ENCODE measurements at regions not wholly inside any gene's neighbourhood (a gene's known extent, or its start where the extent isn't known, plus 50 kb on each side); places are given as distances from the start of the nearest gene placed in this dataset.

DNA sequence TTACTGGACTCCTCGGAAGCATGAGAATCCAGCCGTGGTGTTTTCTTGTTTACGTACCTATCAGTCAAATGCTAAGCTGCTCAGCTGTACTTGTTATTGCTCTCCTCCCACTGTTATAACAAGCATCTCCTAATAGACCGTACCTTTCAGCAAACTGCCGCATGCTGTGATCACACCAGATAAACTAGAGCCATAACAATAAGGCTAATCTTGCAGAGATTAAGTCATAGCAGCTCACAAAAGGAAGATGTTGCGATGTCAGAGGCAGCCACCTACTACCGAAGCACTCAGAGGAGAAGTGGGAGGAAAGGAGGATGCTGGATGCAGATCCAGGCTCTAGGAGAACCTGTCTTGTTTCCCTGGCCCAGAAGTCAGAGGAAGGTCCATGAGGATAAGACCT lies 196.0 kb downstream of the GALC start:
- no peaks in the 10 kb centered on the region for H3K9me3 ChIP-seq (ENCODE audit: control insufficient read depth, low read length)
- no peaks in the 10 kb centered on the region for H3K36me3 ChIP-seq (ENCODE audit: control insufficient read depth, insufficient read depth, low read length)
- H3K27me3 ChIP-seq (replicated peaks; ENCODE audit: control insufficient read depth, insufficient read depth, low read length, poor library complexity, severe bottlenecking) = no peaks in the 10 kb centered on the region
- no peak for DNase-seq
- no peak overlapping the region for H3K4me3 ChIP-seq (ENCODE audit: insufficient read depth, low read depth, low read length, poor library complexity, severe bottlenecking)
- no peak overlapping the region for H3K27ac ChIP-seq (ENCODE audit: insufficient read depth, low read length, poor library complexity, severe bottlenecking)
- no peaks in the 10 kb centered on the region for H3K4me1 ChIP-seq (ENCODE audit: control insufficient read depth, insufficient read depth, low read length, poor library complexity, severe bottlenecking)

DNA sequence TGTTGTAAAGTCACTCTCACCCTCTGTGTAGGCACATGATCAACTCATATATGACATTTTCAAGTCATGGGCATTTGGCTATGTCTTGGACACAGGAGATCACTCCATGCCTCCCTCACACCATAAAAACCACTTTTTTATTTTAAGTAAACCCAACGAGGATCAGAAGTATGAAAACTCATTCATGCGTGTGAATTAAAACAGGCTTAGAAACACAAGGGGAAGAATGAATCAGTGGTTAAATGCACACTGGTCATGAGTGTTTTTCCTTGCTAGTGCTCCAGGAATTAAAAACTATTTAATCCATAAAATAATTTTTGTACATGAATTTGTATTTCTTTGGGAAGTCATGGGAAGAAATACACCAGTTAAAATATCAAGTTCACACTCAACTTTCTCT lies 198.4 kb downstream of the GALC start:
- H3K4me1 ChIP-seq (ENCODE audit: control insufficient read depth, insufficient read depth, low read length, poor library complexity, severe bottlenecking) = no peaks in the 10 kb centered on the region
- no peaks in the 10 kb centered on the region for H3K9me3 ChIP-seq (ENCODE audit: control insufficient read depth, low read length)
- no peak overlapping the region for H3K4me3 ChIP-seq (ENCODE audit: insufficient read depth, low read depth, low read length, poor library complexity, severe bottlenecking)
- no peaks in the 10 kb centered on the region for H3K27me3 ChIP-seq (replicated peaks; ENCODE audit: control insufficient read depth, insufficient read depth, low read length, poor library complexity, severe bottlenecking)
- no peak for DNase-seq
- H3K36me3 ChIP-seq (ENCODE audit: control insufficient read depth, insufficient read depth, low read length) = no peaks in the 10 kb centered on the region
- no peak overlapping the region for H3K27ac ChIP-seq (ENCODE audit: insufficient read depth, low read length, poor library complexity, severe bottlenecking)

DNA sequence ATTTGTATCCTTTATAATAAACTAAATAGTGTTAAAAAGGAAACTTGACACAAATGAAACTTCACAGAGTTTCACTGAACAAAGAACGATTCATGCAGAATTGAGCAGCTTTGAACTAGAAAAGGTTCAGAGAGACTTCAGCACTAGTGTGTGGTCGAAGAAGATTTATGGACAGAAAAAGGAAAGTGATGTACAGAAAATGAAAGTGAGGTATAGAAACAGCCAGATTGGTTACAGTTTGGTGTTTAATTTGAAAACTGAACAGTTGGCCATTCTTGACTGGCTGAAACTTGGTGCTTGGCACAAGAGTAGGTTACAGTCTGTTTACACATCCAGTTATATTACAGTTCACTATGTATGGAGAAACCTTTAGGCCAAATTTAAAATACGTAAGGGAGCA lies 207.1 kb downstream of the GALC start:
- Histone ChIP-seq H3K27me3 (replicated peaks; ENCODE audit: control insufficient read depth, insufficient read depth, low read length, poor library complexity, severe bottlenecking) (no peaks in the 10 kb centered on the region), H3K9me3 (ENCODE audit: control insufficient read depth, low read length) (no peaks in the 10 kb centered on the region), H3K4me3 (ENCODE audit: insufficient read depth, low read depth, low read length, poor library complexity, severe bottlenecking) (no peak overlapping the region), H3K36me3 (ENCODE audit: control insufficient read depth, insufficient read depth, low read length) (no peaks in the 10 kb centered on the region), H3K4me1 (ENCODE audit: control insufficient read depth, insufficient read depth, low read length, poor library complexity, severe bottlenecking) (no peaks in the 10 kb centered on the region), H3K27ac (ENCODE audit: insufficient read depth, low read length, poor library complexity, severe bottlenecking) (no peak overlapping the region)
- no peak for DNase-seq

DNA sequence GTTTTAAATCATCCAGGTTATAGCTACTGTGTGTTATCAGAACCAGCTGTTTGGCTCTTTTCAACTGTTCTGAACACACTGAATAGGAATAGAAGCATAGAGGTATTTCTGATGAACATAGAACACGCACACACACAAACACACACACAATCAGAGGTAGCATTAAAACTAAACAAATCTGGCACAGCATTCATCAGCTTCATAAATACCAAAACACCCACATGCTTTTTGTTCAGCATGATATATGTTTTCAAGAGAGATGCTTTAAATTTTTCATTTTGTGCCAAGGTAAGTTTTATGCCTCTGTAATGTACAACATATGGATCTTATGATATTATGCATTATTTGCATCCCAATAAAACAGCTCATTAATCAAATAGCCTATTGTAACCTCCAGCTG lies 208.6 kb downstream of the GALC start:
- H3K27me3 ChIP-seq (replicated peaks; ENCODE audit: control insufficient read depth, insufficient read depth, low read length, poor library complexity, severe bottlenecking) = no peaks in the 10 kb centered on the region
- H3K4me3 ChIP-seq (ENCODE audit: insufficient read depth, low read depth, low read length, poor library complexity, severe bottlenecking) = no peak overlapping the region
- no peak overlapping the region for H3K27ac ChIP-seq (ENCODE audit: insufficient read depth, low read length, poor library complexity, severe bottlenecking)
- H3K36me3 ChIP-seq (ENCODE audit: control insufficient read depth, insufficient read depth, low read length) = no peaks in the 10 kb centered on the region
- no peak for DNase-seq
- no peaks in the 10 kb centered on the region for H3K9me3 ChIP-seq (ENCODE audit: control insufficient read depth, low read length)
- H3K4me1 ChIP-seq (ENCODE audit: control insufficient read depth, insufficient read depth, low read length, poor library complexity, severe bottlenecking) = no peaks in the 10 kb centered on the region

DNA sequence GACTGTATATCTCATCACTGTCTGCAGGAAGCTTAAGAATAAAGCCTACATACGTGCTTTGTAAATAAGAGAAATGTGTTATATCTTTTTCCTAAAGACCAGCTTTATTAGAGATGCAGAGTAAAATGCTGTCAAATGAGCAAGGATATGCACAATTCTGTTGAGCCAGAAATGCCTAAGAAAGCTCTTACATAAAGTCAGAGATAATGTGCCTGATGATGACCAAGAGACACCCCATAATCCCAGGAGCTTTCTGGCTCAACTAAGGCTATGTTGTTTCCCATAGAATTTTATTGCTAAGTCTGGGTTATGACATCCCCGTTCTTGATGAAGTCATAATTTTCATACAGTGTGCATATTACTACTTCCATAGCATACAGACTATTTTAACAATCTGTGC lies 209.9 kb downstream of the GALC start:
- DNase-seq = no peak
- Histone ChIP-seq H3K4me3 (ENCODE audit: insufficient read depth, low read depth, low read length, poor library complexity, severe bottlenecking) (no peak overlapping the region), H3K27ac (ENCODE audit: insufficient read depth, low read length, poor library complexity, severe bottlenecking) (no peak overlapping the region)

DNA sequence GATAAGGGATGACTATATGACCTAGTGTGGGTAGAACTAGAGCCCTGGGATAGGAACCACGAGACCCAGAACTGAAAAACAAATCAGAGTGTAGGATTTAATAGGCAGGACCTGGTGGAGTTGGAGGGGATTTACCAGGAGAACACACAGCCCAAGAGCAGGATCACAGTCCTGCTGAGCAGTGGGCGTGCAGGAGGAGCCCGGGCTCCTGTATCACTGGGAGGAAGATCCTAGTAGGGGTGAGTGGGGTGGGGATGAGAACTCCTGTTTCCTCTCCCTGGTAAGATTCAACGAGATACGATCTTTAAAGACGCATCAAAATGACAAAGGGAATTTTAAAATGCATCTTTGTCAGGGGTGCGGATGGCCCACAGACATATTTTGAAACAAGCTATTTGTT lies 220.1 kb downstream of the GALC start:
- no peak for DNase-seq
- no peaks in the 10 kb centered on the region for H3K4me1 ChIP-seq (ENCODE audit: control insufficient read depth, insufficient read depth, low read length, poor library complexity, severe bottlenecking)
- H3K9me3 ChIP-seq (ENCODE audit: control insufficient read depth, low read length) = no peaks in the 10 kb centered on the region
- H3K27me3 ChIP-seq (replicated peaks; ENCODE audit: control insufficient read depth, insufficient read depth, low read length, poor library complexity, severe bottlenecking) = no peaks in the 10 kb centered on the region
- no peak overlapping the region for H3K4me3 ChIP-seq (ENCODE audit: insufficient read depth, low read depth, low read length, poor library complexity, severe bottlenecking)
- H3K36me3 ChIP-seq (ENCODE audit: control insufficient read depth, insufficient read depth, low read length) = no peaks in the 10 kb centered on the region
- H3K27ac ChIP-seq (ENCODE audit: insufficient read depth, low read length, poor library complexity, severe bottlenecking) = no peak overlapping the region

More for the DNA sequence above, 209.9 kb downstream of the GALC start:
- Histone ChIP-seq H3K27me3 (replicated peaks; ENCODE audit: control insufficient read depth, insufficient read depth, low read length, poor library complexity, severe bottlenecking) (no peaks in the 10 kb centered on the region), H3K4me1 (ENCODE audit: control insufficient read depth, insufficient read depth, low read length, poor library complexity, severe bottlenecking) (no peaks in the 10 kb centered on the region), H3K9me3 (ENCODE audit: control insufficient read depth, low read length) (no peaks in the 10 kb centered on the region), H3K36me3 (ENCODE audit: control insufficient read depth, insufficient read depth, low read length) (no peaks in the 10 kb centered on the region)

DNA sequence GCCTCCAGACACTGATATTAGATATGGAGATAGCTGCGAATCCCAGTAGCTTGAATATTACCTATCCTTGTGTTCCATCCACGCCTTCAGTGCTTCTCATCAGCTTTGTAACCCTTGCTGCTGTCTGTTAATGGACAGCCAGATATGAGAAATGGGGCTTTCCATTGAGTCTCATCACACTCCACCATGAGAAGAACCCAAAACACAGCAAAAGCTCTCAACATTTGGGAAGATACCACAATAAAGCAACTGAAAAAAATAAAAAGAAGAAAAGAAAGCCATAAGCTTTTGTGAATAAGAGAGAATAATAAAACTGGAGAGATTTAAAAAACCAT lies 225.4 kb downstream of the GALC start:
- no peaks in the 10 kb centered on the region for H3K9me3 ChIP-seq (ENCODE audit: control insufficient read depth, low read length)

DNA sequence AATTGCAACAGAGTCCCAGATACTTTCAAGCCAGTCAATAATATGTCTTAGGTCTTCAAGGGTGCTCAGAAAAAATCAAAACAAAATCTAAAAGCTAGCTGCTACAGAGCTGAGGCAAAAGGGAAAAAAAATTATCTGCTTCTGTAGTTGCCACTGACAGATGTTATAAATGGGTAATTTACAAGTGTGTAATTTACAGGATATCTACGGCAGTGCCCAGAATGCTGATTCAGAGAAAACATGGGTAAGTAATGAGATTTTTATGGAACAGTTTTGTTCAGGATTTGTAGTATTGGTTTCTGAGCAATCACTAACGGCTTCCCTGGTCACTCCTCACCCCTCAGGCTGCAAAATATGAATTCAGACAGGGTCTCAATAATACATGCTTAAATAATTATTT lies 234.1 kb downstream of the GALC start:
- Histone ChIP-seq H3K27ac (ENCODE audit: insufficient read depth, low read length, poor library complexity, severe bottlenecking) (no peak overlapping the region), H3K9me3 (ENCODE audit: control insufficient read depth, low read length) (no peaks in the 10 kb centered on the region), H3K36me3 (ENCODE audit: control insufficient read depth, insufficient read depth, low read length) (no peaks in the 10 kb centered on the region)

More for the DNA sequence above, 225.4 kb downstream of the GALC start:
- Histone ChIP-seq H3K4me3 (ENCODE audit: insufficient read depth, low read depth, low read length, poor library complexity, severe bottlenecking) (no peak overlapping the region), H3K4me1 (ENCODE audit: control insufficient read depth, insufficient read depth, low read length, poor library complexity, severe bottlenecking) (no peaks in the 10 kb centered on the region), H3K27ac (ENCODE audit: insufficient read depth, low read length, poor library complexity, severe bottlenecking) (no peak overlapping the region), H3K27me3 (replicated peaks; ENCODE audit: control insufficient read depth, insufficient read depth, low read length, poor library complexity, severe bottlenecking) (no peaks in the 10 kb centered on the region), H3K36me3 (ENCODE audit: control insufficient read depth, insufficient read depth, low read length) (no peaks in the 10 kb centered on the region)
- DNase-seq = no peak

DNA sequence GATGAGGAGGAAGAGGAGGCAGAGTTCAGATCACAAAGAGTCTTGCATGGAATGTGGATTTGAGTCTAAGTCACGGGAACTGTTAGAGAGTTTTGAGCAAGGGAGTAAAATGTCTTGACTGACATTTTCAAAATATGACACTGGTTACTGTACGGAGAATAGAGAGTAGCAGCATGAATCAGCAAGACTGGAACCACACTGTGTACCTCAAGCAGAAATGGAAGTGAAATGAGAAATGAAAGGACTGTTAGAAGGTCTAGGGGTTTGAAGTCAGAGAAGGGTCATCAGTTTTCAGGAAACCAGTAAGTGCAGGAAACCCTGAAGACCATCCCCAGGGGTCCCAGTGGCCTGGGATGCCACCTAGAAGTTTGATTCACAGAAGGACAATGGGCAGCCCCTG lies 236.3 kb downstream of the GALC start:
- Histone ChIP-seq H3K27me3 (replicated peaks; ENCODE audit: control insufficient read depth, insufficient read depth, low read length, poor library complexity, severe bottlenecking) (no peaks in the 10 kb centered on the region), H3K36me3 (ENCODE audit: control insufficient read depth, insufficient read depth, low read length) (no peaks in the 10 kb centered on the region), H3K4me3 (ENCODE audit: insufficient read depth, low read depth, low read length, poor library complexity, severe bottlenecking) (no peak overlapping the region), H3K4me1 (ENCODE audit: control insufficient read depth, insufficient read depth, low read length, poor library complexity, severe bottlenecking) (no peaks in the 10 kb centered on the region), H3K27ac (ENCODE audit: insufficient read depth, low read length, poor library complexity, severe bottlenecking) (no peak overlapping the region), H3K9me3 (ENCODE audit: control insufficient read depth, low read length) (no peaks in the 10 kb centered on the region)
- DNase-seq = no peak

More for the DNA sequence above, 234.1 kb downstream of the GALC start:
- no peak overlapping the region for H3K4me3 ChIP-seq (ENCODE audit: insufficient read depth, low read depth, low read length, poor library complexity, severe bottlenecking)
- no peak for DNase-seq
- H3K27me3 ChIP-seq (replicated peaks; ENCODE audit: control insufficient read depth, insufficient read depth, low read length, poor library complexity, severe bottlenecking) = no peaks in the 10 kb centered on the region
- H3K4me1 ChIP-seq (ENCODE audit: control insufficient read depth, insufficient read depth, low read length, poor library complexity, severe bottlenecking) = no peaks in the 10 kb centered on the region

DNA sequence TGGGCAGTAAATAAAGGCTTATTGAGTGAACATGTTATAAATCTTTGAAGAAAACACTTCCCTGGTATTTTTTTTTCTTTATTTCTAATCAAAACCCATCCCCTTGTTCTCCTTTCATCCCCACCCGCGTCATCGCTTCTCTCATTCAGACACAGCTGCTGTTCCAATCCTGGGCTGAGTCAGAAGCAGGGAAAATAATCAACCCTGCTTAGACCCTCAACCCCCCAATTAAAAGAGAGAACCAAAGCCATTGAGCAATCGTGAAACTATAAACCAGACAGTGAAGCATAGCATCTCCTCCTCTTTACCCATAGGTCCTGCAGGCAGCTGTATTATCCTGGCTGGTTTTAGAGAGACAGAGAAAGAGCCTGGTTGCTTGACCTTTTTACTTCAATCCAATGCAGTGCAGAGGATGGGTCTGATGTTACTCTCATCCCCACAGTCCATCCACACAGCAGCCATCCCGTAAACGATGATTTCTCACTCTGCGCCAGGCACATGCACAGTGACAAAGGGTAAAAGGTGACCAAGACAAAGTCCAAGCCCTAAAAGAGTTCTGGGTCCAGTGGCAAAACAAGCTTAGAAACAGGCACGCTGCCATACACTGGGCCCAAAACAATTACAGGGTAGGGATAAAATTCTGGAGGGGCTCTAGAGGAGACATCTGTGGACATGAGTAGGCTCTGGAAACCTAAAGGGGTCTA lies 238.3 kb downstream of the GALC start:
- DNase-seq = no peak
- Histone ChIP-seq H3K27ac (ENCODE audit: insufficient read depth, low read length, poor library complexity, severe bottlenecking) (no peak overlapping the region), H3K4me3 (ENCODE audit: insufficient read depth, low read depth, low read length, poor library complexity, severe bottlenecking) (no peak overlapping the region), H3K9me3 (ENCODE audit: control insufficient read depth, low read length) (no peaks in the 10 kb centered on the region), H3K4me1 (ENCODE audit: control insufficient read depth, insufficient read depth, low read length, poor library complexity, severe bottlenecking) (no peaks in the 10 kb centered on the region), H3K27me3 (replicated peaks; ENCODE audit: control insufficient read depth, insufficient read depth, low read length, poor library complexity, severe bottlenecking) (no peaks in the 10 kb centered on the region), H3K36me3 (ENCODE audit: control insufficient read depth, insufficient read depth, low read length) (no peaks in the 10 kb centered on the region)
